ENCODE measurements at regions not wholly inside any gene's neighbourhood (a gene's known extent, or its start where the extent isn't known, plus 50 kb on each side); places are given as distances from the start of the nearest gene placed in this dataset.

GRCh38 chr2:122858075-122858702 is 1102.7 kb downstream of the TSN start:
- DNase-seq, result no peak

GRCh38 chr2:122858813-122859212 is 1103.4 kb downstream of the TSN start:
- no peak for DNase-seq

DNA sequence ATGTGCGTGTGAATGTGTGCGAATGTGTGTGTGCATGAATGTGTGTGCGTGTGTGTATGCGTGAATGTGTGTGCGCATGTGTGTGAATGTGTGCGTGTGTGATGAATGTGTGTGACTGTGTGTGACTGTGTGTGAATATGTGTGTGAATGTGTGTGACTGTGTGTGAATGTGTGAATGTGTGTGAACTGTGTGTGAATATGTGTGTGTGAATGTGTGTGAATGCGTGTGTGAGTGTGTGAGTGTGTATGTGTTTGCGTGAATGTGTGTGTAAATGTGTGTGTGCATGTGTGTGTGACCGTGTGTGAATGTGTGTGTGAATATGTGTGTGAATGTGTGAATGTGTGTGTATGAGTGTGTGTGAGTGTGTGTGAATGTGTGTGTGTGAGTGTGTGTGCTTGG is 1103.8 kb downstream of the TSN start:
- no peak for DNase-seq

- peak in 1 of 2 donors; percentile 13 for DNase-seq
Observed at GRCh38 chr2:122863532-122863931, 1108.1 kb downstream of the TSN start.

DNA sequence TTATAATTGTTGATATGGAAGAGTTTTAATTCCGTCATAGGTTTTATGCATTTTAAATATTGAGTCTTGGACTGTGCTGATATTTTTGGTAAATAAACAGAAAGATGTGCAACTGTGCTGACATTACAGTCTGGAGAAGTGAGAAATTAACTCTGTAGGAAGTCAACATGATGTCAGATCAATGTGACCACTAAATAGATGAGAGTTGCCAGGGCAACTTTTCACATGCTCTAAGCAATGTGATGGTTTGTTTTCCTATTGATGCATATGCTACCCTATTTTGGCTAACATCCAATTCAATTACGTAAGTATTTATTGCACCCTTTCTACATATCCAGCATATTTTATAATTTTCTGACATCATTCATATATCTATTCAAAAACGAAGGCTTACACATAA is 1109.3 kb downstream of the TSN start:
- DNase-seq, result no peak

DNA sequence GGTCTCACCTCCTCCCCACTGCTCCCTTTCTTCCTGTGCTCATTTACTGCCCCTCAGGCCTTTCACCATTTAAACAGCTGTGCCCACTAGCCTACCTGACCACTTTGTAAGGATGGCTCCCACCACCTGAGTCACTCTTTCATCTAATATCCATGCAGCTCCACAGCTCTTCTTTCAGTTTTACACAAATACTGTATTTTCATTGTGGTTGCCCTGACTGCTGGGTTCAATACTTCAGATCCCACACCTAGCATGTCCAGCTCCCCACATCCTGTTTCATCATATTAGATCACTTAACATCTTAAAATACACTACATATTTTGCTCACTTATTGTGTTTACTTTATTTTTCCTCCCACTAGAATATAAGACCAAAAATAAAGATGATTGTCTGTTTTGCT is 1110.6 kb downstream of the TSN start:
- no peak for DNase-seq

DNA sequence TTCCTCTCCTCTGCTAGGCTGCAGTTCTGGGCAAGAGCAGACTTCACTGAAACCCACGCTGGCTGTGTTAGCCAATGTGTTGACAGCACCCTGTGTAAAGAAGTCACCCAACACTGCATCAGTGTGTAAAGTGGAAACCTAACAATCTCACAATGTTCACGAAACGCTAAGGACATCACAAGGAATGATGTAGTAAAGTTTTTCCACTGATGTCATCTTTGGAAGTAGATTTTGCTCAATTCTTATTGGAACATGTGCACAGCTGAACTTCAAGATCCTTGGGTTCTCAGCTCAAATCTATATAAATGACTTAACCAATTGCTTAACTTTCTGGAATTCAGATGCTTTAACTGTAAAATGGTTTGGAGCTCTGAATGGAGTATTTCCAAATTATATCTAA is 1112.5 kb downstream of the TSN start:
- no peak for DNase-seq

DNA sequence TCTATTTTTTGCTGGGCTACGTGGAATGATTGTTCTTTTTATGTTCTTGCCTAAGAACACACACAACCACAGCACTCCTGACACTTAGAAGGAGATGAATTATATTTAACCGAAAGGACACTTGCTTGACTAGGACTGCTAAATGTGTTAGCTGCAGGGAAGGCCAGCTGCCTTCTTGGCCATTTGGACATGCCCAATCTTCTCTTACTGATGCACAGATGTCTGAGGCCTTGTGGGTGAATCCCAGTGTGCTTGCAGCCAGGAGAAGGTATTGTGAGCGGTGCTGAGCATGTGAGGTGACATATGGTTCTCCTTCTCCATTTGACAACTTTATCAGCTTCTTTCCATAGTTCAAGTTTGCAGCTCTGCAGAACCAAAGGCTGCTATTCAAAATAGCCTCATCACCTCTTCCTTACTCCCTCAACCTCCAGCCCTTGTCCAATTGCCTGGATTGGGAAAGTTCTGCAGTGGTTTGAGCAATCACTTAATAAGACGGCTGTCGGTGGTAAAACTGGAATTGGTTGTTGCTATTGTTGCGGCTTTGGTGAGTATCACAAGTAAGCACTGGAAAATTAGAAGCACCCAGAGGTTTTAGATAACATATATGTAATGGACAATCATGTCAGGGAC is 1113.3 kb downstream of the TSN start:
- DNase-seq, result no peak

DNA sequence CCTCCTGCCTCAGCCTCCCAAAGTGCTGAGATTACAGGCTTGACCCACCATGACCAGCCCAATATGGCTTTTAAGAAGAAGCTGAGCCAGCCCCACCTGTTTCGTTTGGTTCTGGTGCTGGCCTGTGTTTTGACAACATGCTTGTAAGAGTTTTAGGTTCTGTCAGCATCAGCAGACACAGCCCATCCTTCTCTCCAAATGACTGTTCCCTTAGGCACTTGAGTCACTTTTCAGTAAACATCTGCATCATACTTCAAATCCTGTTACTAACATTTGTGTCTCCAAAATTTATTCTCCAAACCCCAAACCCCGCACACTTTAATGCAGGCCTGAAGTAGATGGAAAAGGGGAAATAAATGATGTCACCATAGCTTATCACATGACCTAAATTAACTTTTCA is 1118.5 kb downstream of the TSN start:
- no peak for DNase-seq

DNA sequence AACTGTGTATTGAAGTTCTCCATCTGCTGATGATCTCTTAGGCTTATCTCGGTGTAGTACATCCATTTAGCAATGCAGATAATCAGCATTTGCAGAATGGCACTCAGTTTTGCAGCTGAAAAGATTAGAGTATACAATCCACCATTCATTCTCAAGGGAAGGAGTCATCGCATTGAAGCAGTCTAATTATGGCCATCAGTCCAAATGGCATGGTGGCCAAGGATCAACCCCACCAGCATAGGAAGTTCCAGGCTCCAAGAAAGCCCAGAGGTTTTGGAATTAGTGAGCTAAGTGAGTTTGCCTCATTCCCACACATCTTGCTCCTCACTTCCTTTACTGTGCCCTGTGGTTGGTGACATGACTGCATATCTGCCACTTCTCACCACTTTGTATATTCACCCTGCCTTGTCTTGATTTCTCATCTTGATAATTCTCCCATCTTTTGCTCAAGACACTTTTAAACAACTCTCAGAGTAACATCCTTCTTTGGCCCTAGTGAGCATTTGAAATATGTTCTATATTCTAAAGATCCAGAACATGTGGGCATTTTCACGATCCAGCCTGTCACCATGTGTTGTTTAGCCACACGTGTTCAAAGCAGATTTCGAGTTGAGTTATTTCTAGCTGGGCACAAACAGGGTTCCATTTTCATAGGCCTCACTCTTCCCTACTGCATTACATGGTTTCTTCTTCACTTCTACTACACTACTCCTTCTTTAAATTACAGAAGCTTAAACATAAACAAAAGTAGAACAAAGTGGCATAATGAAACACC is 1119.8 kb downstream of the TSN start:
- no peak for DNase-seq

GRCh38 chr2:122883849-122884248 is 1128.4 kb downstream of the TSN start:
- no peak for DNase-seq

DNA sequence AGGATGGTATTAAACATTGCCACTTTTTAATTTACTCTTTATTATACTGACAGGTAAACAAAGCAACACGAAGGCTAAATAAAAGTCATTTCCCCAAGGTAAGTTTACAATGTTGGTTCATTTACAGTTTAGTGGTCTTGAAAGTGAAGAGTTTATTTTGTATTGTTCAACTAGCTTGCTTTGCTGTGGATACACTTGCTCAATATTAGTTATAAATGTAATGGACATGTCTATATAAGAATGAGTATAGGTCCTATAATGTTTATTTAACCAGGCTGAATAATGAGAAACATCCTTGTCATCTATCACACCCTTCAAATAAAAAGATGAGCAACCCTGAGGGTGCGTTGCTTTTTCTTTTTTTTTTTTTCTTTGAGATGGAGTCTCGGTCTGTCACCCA is 1129.4 kb downstream of the TSN start:
- DNase-seq, result no peak

- no peak for DNase-seq
Observed at GRCh38 chr2:122885436-122885835, 1130.0 kb downstream of the TSN start.

DNA sequence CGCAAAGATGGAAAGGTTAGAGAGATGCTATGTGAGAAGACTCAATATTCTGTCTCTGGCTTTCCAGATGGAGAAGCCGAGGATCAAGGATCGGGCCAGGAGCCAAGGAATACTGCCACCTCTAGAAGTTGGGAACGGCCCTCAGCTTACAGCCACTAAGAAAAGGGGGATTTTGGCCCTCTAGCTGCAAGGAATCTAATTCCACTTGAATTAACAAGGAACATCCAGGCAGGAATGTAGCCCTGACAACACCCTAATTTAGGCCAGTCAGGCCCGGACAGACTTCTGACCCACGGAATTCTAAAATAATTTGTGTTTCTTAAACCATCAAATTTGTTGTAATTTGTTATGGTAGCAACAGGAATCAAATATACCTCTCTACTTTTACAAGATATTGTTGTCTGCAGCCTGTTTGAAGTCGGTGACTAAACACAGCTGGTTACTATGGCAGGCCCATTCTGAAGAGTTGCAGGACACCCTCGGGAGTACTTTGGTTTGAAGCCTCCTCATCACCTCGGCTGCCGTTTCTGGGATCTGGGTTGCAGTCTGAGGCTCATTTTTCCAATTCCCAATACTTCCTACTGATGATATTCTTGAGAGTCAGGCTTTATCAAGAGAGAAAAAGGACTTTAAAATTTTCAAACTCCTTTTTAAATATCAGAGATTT is 1131.2 kb downstream of the TSN start:
- DNase-seq, result no peak

GRCh38 chr2:122899614-122900013 is 1125.5 kb upstream of the CNTNAP5 start:
- no peak for DNase-seq

GRCh38 chr2:122905431-122905830 is 1119.7 kb upstream of the CNTNAP5 start:
- DNase-seq, result no peak

GRCh38 chr2:122908159-122908558 is 1116.9 kb upstream of the CNTNAP5 start:
- DNase-seq, result no peak

- DNase-seq, result peak; percentile 5 to 54
Observed at GRCh38 chr2:122927197-122927596, 1097.9 kb upstream of the CNTNAP5 start.

- no peak for DNase-seq
Observed at GRCh38 chr2:122927710-122928557, 1097.2 kb upstream of the CNTNAP5 start.

GRCh38 chr2:122929347-122929746 is 1095.7 kb upstream of the CNTNAP5 start:
- DNase-seq, result no peak

- no peak for DNase-seq
Observed at GRCh38 chr2:122935506-122935905, 1089.6 kb upstream of the CNTNAP5 start.

DNA sequence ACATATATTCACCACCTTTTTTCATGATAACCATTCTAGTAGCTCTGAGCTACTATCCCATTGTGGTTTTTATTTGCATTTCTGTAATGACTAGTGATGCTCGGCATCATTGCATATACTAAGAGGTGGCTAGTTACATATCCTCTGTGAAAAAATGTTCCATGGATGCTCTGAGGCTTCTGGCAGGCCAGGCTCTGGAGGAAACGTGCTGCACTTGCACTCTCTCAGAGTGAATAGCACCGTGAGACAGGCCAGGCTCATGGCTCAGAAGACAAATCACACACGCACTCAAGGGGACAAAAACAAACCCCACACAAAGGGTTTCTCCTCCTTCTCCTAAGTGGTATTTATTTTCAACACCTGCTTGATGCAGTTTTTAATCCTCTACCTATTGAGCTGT is 1085.3 kb upstream of the CNTNAP5 start:
- DNase-seq, result no peak

DNA sequence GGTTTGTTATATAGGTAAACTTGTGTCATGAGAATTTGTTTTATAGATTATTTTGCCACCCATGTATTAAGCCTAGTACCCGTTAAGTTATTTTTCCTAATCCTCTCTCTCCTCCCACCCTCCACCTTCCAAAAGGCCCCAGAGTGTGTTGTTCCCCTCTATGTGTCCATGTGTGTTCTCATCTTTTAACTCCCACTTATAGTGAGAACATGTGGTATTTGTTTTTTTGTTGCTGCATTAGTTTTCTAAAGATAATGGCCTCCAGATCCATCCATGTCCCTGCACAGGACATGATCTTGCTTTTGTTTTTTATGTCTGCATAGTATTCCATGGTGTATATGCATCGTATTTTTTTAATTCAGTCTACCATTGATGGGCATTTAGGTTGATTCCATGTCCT is 1075.6 kb upstream of the CNTNAP5 start:
- DNase-seq, result no peak
